ENCODE measurements at regions not wholly inside any gene's neighbourhood (a gene's known extent, or its start where the extent isn't known, plus 50 kb on each side); places are given as distances from the start of the nearest gene placed in this dataset.

GRCh38 chr1:218557731-218558130, 212.6 kb downstream of the TGFB2 start:
- no peak for DNase-seq (ENCODE audit: low read depth, low spot score)
- Histone ChIP-seq H3K9me3 (ENCODE audit: low read depth, low read length) (no peaks in the 10 kb centered on the region), H3K9ac (ENCODE audit: insufficient read length) (no peak overlapping the region), H3K4me3 (no peak overlapping the region), H3K36me3 (ENCODE audit: insufficient read depth, low read length) (no peaks in the 10 kb centered on the region), H3K27ac (no peak overlapping the region)
- TF ChIP-seq POLR2AphosphoS5 (IDR thresholded peaks at IDR 0.05; ENCODE audit: borderline replicate concordance, low read depth, low read length): no peak
- TF ChIP-seq FOXP2 (optimal IDR thresholded peaks at IDR 0.05; ENCODE audit: control extremely low read depth, extremely low read length, insufficient read depth): no peak
- TF ChIP-seq EZH2 (IDR thresholded peaks at IDR 0.05): no peak

- Histone ChIP-seq H3K9me3 (ENCODE audit: low read depth, low read length) (no peaks in the 10 kb centered on the region), H3K36me3 (ENCODE audit: insufficient read depth, low read length) (no peaks in the 10 kb centered on the region), H3K27ac (no peak overlapping the region), H3K4me3 (no peak overlapping the region), H3K9ac (ENCODE audit: insufficient read length) (no peak overlapping the region)
- DNase-seq (ENCODE audit: low read depth, low spot score): no peak
- TF ChIP-seq FOXP2 (optimal IDR thresholded peaks at IDR 0.05; ENCODE audit: control extremely low read depth, extremely low read length, insufficient read depth): no peak
- no peak for TF ChIP-seq POLR2AphosphoS5 (IDR thresholded peaks at IDR 0.05; ENCODE audit: borderline replicate concordance, low read depth, low read length)
- TF ChIP-seq EZH2 (IDR thresholded peaks at IDR 0.05): no peak
Measured at GRCh38 chr1:218558271-218558810, 213.2 kb downstream of the TGFB2 start.

GRCh38 chr1:218565377-218565776, 220.2 kb downstream of the TGFB2 start:
- H3K4me3 ChIP-seq: no peak overlapping the region
- no peak overlapping the region for H3K27ac ChIP-seq
- H3K9ac ChIP-seq (ENCODE audit: insufficient read length): no peak overlapping the region
- TF ChIP-seq POLR2AphosphoS5 (IDR thresholded peaks at IDR 0.05; ENCODE audit: borderline replicate concordance, low read depth, low read length) (no peak), EZH2 (IDR thresholded peaks at IDR 0.05) (no peak), FOXP2 (optimal IDR thresholded peaks at IDR 0.05; ENCODE audit: control extremely low read depth, extremely low read length, insufficient read depth) (no peak)
- DNase-seq (ENCODE audit: low read depth, low spot score): no peak
- no peaks in the 10 kb centered on the region for H3K9me3 ChIP-seq (ENCODE audit: low read depth, low read length)
- no peaks in the 10 kb centered on the region for H3K36me3 ChIP-seq (ENCODE audit: insufficient read depth, low read length)

GRCh38 chr1:218568962-218569550, 223.9 kb downstream of the TGFB2 start:
- Histone ChIP-seq H3K27ac (no peak overlapping the region), H3K4me3 (no peak overlapping the region), H3K36me3 (ENCODE audit: insufficient read depth, low read length) (no peaks in the 10 kb centered on the region), H3K9me3 (ENCODE audit: low read depth, low read length) (no peaks in the 10 kb centered on the region), H3K9ac (ENCODE audit: insufficient read length) (no peak overlapping the region)
- no peak for TF ChIP-seq POLR2AphosphoS5 (IDR thresholded peaks at IDR 0.05; ENCODE audit: borderline replicate concordance, low read depth, low read length)
- no peak for TF ChIP-seq EZH2 (IDR thresholded peaks at IDR 0.05)
- TF ChIP-seq FOXP2 (optimal IDR thresholded peaks at IDR 0.05; ENCODE audit: control extremely low read depth, extremely low read length, insufficient read depth): no peak
- DNase-seq (ENCODE audit: low read depth, low spot score): no peak

- Histone ChIP-seq H3K36me3 (ENCODE audit: insufficient read depth, low read length) (no peaks in the 10 kb centered on the region), H3K27ac (no peak overlapping the region), H3K9ac (ENCODE audit: insufficient read length) (no peak overlapping the region), H3K4me3 (no peak overlapping the region), H3K9me3 (ENCODE audit: low read depth, low read length) (no peaks in the 10 kb centered on the region)
- no peak for DNase-seq (ENCODE audit: low read depth, low spot score)
- TF ChIP-seq EZH2 (IDR thresholded peaks at IDR 0.05) (no peak), FOXP2 (optimal IDR thresholded peaks at IDR 0.05; ENCODE audit: control extremely low read depth, extremely low read length, insufficient read depth) (no peak), POLR2AphosphoS5 (IDR thresholded peaks at IDR 0.05; ENCODE audit: borderline replicate concordance, low read depth, low read length) (no peak)
Measured at GRCh38 chr1:218570456-218570855, 225.3 kb downstream of the TGFB2 start.

- Histone ChIP-seq H3K4me3 (no peak overlapping the region), H3K9ac (ENCODE audit: insufficient read length) (no peak overlapping the region), H3K27ac (no peak overlapping the region), H3K9me3 (ENCODE audit: low read depth, low read length) (no peaks in the 10 kb centered on the region), H3K36me3 (ENCODE audit: insufficient read depth, low read length) (no peaks in the 10 kb centered on the region)
- DNase-seq (ENCODE audit: low read depth, low spot score): no peak
- TF ChIP-seq FOXP2 (optimal IDR thresholded peaks at IDR 0.05; ENCODE audit: control extremely low read depth, extremely low read length, insufficient read depth) (no peak), POLR2AphosphoS5 (IDR thresholded peaks at IDR 0.05; ENCODE audit: borderline replicate concordance, low read depth, low read length) (no peak), EZH2 (IDR thresholded peaks at IDR 0.05) (no peak)
Measured at GRCh38 chr1:218571491-218571890, 226.4 kb downstream of the TGFB2 start.

- TF ChIP-seq FOXP2 (optimal IDR thresholded peaks at IDR 0.05; ENCODE audit: control extremely low read depth, extremely low read length, insufficient read depth): no peak
- TF ChIP-seq EZH2 (IDR thresholded peaks at IDR 0.05): no peak
- no peak for TF ChIP-seq POLR2AphosphoS5 (IDR thresholded peaks at IDR 0.05; ENCODE audit: borderline replicate concordance, low read depth, low read length)
- DNase-seq (ENCODE audit: low read depth, low spot score): no peak
- no peaks in the 10 kb centered on the region for H3K9me3 ChIP-seq (ENCODE audit: low read depth, low read length)
- no peak overlapping the region for H3K4me3 ChIP-seq
- no peaks in the 10 kb centered on the region for H3K36me3 ChIP-seq (ENCODE audit: insufficient read depth, low read length)
- H3K27ac ChIP-seq: no peak overlapping the region
- H3K9ac ChIP-seq (ENCODE audit: insufficient read length): no peak overlapping the region
Measured at GRCh38 chr1:218572050-218572449, 226.9 kb downstream of the TGFB2 start.

- DNase-seq (ENCODE audit: low read depth, low spot score): no peak
- Histone ChIP-seq H3K27ac (no peak overlapping the region), H3K36me3 (ENCODE audit: insufficient read depth, low read length) (no peaks in the 10 kb centered on the region), H3K9me3 (ENCODE audit: low read depth, low read length) (no peaks in the 10 kb centered on the region), H3K4me3 (no peak overlapping the region), H3K9ac (ENCODE audit: insufficient read length) (no peak overlapping the region)
- TF ChIP-seq POLR2AphosphoS5 (IDR thresholded peaks at IDR 0.05; ENCODE audit: borderline replicate concordance, low read depth, low read length): no peak
- no peak for TF ChIP-seq FOXP2 (optimal IDR thresholded peaks at IDR 0.05; ENCODE audit: control extremely low read depth, extremely low read length, insufficient read depth)
- no peak for TF ChIP-seq EZH2 (IDR thresholded peaks at IDR 0.05)
Measured at GRCh38 chr1:218573925-218574324, 228.8 kb downstream of the TGFB2 start.

- no peak for TF ChIP-seq EZH2 (IDR thresholded peaks at IDR 0.05)
- no peak for TF ChIP-seq POLR2AphosphoS5 (IDR thresholded peaks at IDR 0.05; ENCODE audit: borderline replicate concordance, low read depth, low read length)
- TF ChIP-seq FOXP2 (optimal IDR thresholded peaks at IDR 0.05; ENCODE audit: control extremely low read depth, extremely low read length, insufficient read depth): no peak
- Histone ChIP-seq H3K27ac (no peak overlapping the region), H3K9me3 (ENCODE audit: low read depth, low read length) (no peaks in the 10 kb centered on the region), H3K4me3 (no peak overlapping the region), H3K9ac (ENCODE audit: insufficient read length) (no peak overlapping the region), H3K36me3 (ENCODE audit: insufficient read depth, low read length) (no peaks in the 10 kb centered on the region)
- no peak for DNase-seq (ENCODE audit: low read depth, low spot score)
Measured at GRCh38 chr1:218575079-218575478, 229.9 kb downstream of the TGFB2 start.
